ENCODE measurements at regions not wholly inside any gene's neighbourhood (a gene's known extent, or its start where the extent isn't known, plus 50 kb on each side); places are given as distances from the start of the nearest gene placed in this dataset.

- TF ChIP-seq FOXM1 (IDR thresholded peaks at IDR 0.05; ENCODE audit: borderline replicate concordance, low read depth): no peak
- TF ChIP-seq RAD21 (IDR thresholded peaks at IDR 0.05; ENCODE audit: low read depth): no peak
- TF ChIP-seq EGR1 (IDR thresholded peaks at IDR 0.05): no peak
- TF ChIP-seq MAX (IDR thresholded peaks at IDR 0.05): no peak
- no peak for TF ChIP-seq NFIC (IDR thresholded peaks at IDR 0.05)
- no peak for TF ChIP-seq REST (IDR thresholded peaks at IDR 0.05; ENCODE audit: low read depth)
- no peak for TF ChIP-seq TAF1 (IDR thresholded peaks at IDR 0.05; ENCODE audit: low read depth)
- TF ChIP-seq YY1 (IDR thresholded peaks at IDR 0.05; ENCODE audit: low read depth): no peak
- TF ChIP-seq CREB1 (IDR thresholded peaks at IDR 0.05; ENCODE audit: low read depth): no peak
- no peak for TF ChIP-seq TCF12 (IDR thresholded peaks at IDR 0.05; ENCODE audit: low read depth)
- no peak for TF ChIP-seq TEAD4 (IDR thresholded peaks at IDR 0.05)
- no peak for TF ChIP-seq EP300 (IDR thresholded peaks at IDR 0.05; ENCODE audit: borderline replicate concordance)
- no peak for TF ChIP-seq ZBTB7A (IDR thresholded peaks at IDR 0.05; ENCODE audit: low read depth)
- TF ChIP-seq USF1 (IDR thresholded peaks at IDR 0.05): no peak
- TF ChIP-seq CEBPB (IDR thresholded peaks at IDR 0.05): no peak
Measured at GRCh38 chrX:12060489-12061260, 77.6 kb upstream of the FRMPD4 start.

GRCh38 chrX:12065251-12065650 lies 73.0 kb upstream of the FRMPD4 start:
- TF ChIP-seq EP300 (IDR thresholded peaks at IDR 0.05; ENCODE audit: borderline replicate concordance) (no peak), REST (IDR thresholded peaks at IDR 0.05; ENCODE audit: low read depth) (peak; percentile 83), ZBTB7A (IDR thresholded peaks at IDR 0.05; ENCODE audit: low read depth) (no peak), EGR1 (IDR thresholded peaks at IDR 0.05) (no peak)

- TF ChIP-seq REST (IDR thresholded peaks at IDR 0.05; ENCODE audit: low read depth) (no peak), EGR1 (IDR thresholded peaks at IDR 0.05) (no peak), RAD21 (IDR thresholded peaks at IDR 0.05; ENCODE audit: low read depth) (no peak), CEBPB (IDR thresholded peaks at IDR 0.05) (no peak), NFIC (IDR thresholded peaks at IDR 0.05) (no peak), USF1 (IDR thresholded peaks at IDR 0.05) (no peak), YY1 (IDR thresholded peaks at IDR 0.05; ENCODE audit: low read depth) (no peak), FOXM1 (IDR thresholded peaks at IDR 0.05; ENCODE audit: borderline replicate concordance, low read depth) (no peak), ZBTB7A (IDR thresholded peaks at IDR 0.05; ENCODE audit: low read depth) (no peak), CREB1 (IDR thresholded peaks at IDR 0.05; ENCODE audit: low read depth) (no peak), TAF1 (IDR thresholded peaks at IDR 0.05; ENCODE audit: low read depth) (no peak), TCF12 (IDR thresholded peaks at IDR 0.05; ENCODE audit: low read depth) (no peak), EP300 (IDR thresholded peaks at IDR 0.05; ENCODE audit: borderline replicate concordance) (no peak)
Measured at GRCh38 chrX:12076046-12076445, 62.2 kb upstream of the FRMPD4 start.

- TF ChIP-seq RAD21 (IDR thresholded peaks at IDR 0.05; ENCODE audit: low read depth): peak; percentile 51
- no peak for TF ChIP-seq TCF12 (IDR thresholded peaks at IDR 0.05; ENCODE audit: low read depth)
- no peak for TF ChIP-seq USF1 (IDR thresholded peaks at IDR 0.05)
- TF ChIP-seq NFIC (IDR thresholded peaks at IDR 0.05): no peak
Measured at GRCh38 chrX:12080265-12080664, 58.0 kb upstream of the FRMPD4 start.

Measured in Ishikawa (cell line).